HG02642 (cell line): ENCODE measurements at regions not wholly inside any gene's neighbourhood (a gene's known extent, or its start where the extent isn't known, plus 50 kb on each side); places are given as distances from the start of the nearest gene placed in this dataset.
"Not testable (repeated sequence)": the region's sequence is repeated elsewhere in the genome, so short reads cannot be mapped to it uniquely, and the experiment has no call there.

ENCODE experiments used
- ATAC-seq: cut with Tn5 transposase; IDR thresholded peaks from one replicate; pipeline ENCODE4 v1.9.1; 2021; ENCODE audit warnings: mild to moderate bottlenecking; ENCODE audit not compliant: unreplicated experiment, poor library complexity

DNA sequence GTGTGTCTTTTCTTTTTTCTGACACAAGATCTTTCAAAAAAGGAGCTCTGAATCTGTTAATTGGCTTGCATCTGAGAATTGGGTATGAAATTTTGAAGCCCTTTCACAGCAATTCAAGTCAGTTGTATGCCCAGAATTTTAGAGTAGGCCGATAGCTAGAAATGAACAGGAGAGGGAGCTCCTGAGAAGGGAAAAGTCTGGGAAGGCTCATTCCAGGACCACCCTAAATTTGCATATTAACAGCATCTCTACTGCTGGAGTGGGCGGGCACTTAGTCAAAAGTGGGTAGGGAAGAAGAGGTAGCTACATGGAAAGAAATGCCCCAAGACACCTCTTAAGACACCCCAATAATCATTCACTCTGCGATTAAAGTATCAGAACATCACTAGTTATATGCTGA, 928.3 kb downstream of the TBC1D32 start:
- no peak for ATAC-seq

DNA sequence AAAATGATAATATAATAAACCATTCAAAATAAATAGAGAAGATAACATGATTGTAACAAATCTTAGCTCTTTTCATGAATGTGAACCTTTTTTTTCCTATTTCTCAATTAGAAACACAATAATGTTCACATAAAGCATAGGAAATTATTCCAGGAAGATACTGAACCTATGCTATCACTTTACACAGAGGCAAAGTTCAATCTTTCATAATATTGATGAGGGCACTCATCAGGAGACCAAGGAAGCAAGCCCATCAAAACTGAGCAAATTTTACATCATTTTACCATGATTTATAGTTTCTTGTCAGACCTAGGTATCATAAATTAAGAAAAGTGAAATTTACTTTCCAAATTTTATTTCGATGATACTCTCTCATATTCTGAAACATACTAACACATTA, 938.5 kb downstream of the TBC1D32 start:
- ATAC-seq = no peak

DNA sequence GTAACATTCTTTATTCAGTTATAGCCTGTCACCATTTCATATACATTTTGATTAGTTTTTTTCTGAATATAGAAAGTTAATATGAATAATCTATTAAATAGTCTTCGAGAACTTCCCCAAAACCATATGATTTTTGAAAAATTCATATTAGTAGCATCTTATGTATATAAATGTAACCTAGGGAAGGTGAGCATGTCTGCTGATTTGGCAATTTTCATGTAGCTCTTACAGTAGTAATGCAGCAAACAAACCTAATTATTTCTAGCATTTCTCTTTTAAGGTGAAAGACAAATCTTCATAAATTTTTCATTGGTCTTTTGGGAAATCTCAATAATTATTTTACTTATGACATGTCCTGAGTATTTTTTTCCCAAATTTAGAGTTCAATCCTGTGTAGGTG, 939.0 kb downstream of the TBC1D32 start:
- ATAC-seq = no peak

DNA sequence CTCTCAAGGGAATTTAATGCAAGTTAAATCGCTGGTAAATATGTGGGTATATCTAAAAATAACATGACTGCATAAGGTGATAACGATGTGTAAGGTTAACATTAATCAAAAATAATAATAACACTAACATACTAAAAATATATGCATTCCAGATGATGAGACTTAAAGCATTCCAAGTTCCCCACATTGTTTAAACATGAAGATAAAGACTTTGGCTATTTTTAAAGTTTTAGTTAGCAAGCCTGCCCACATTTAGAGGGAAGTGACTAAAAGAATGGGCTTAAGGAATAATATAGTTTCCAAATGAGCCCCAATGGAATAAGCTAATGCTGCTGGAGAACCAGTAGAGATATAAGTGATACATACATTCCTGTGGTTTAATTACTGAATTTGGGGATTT, 941.3 kb downstream of the TBC1D32 start:
- ATAC-seq = no peak

DNA sequence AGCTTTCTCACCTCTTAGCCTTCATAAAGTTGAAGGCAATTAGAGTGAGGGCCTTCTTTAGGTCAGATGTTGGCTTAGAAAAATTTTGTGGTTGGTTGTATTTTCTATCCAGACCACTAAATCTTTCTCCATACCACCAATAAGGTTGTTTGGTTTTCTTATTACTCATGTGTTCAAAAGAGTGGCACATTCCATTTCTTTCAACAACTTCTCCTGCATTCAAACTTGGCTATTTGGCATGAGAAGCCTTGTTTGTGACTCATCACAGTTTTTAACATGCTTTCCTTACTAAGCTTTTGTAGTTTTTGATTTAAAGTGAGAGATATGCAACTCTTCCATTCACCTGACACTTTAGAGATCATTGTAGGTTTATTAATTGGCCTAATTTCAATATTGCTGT, 949.6 kb downstream of the TBC1D32 start:
- no peak for ATAC-seq

DNA sequence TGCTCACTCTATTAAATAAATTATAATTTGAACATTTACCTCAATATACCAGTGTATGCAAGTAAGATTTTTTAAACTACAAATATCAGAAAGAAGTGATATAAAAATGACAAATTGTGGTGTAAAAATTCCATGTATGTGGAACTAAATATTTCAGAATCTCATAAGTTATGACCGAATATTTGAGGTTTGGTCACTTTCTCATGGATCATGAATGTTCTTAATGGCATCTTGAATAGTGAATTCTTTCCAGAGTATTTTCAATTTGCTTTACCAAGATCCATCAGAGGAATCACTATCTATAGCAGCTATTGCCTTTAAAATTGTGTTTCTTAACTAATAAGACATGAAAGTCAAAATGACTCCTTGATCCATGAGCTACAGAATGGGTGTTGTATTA, 950.6 kb downstream of the TBC1D32 start:
- ATAC-seq = no peak

DNA sequence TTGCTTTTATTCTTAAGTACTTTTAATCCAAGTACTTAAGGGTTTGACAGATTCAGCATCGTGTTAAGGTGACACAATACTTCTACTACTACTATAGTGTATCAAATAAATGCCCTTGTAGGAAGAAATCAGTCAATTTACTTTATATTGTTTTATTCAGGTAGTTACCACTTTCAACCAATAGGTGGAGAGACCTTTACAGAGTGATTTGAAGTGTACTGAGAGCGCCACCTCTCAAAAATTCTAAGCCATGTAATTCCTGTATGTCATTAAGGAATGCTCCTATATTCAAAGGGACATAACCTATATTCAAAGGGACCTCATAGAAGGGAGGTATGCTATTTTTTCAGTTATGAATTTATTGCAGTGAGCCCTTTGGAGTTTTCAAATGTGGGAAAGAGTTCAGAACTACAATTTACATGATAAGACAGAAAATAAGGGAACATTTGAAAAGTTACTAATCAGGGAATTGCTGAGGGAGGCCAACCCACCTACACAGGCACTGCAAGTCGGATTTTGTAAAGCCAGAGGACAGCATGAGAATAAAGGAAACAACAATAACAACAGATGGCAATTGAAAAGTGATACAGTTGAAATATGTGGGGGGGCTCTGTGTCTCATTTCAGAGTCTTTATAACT, 955.6 kb downstream of the TBC1D32 start:
- ATAC-seq = peak; percentile 70

DNA sequence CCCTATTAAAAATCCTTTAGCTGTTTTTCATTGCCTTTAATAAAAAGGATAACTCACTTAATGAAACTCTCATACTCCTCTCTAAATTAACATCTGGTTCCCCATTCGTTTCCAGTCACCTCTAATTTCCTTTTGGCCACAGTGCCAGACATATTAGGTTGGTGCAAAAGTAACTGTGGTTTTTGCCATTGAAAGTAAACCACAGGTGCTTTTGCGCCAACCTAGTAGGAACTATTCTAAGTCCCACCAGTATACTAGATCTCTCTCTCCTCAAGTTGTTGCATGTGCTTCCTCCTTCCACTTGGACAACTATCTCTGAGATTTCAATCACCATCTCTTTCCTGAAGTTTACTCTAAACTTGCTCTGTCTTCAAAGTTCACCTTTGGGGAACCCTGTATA, 961.1 kb downstream of the TBC1D32 start:
- ATAC-seq = no peak

DNA sequence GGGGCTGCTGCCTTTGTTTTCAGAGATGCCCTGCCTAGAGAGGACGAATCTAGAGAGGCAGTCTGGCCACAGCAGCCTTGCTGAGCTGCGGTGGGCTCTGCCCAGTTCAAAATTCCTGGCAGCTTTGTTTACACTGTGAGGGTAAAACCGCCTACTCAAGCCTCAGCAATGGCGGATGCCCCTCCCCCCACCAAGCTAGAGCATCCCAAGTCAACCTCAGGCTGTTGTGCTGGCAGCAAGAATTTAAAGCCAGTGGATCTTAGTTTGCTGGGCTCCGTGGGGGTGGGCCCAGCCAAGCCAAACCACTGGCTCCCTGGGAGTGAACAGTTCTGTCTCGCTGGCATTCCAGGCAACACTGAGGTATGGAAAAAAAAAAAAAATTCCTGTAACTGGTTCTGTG, 970.9 kb downstream of the TBC1D32 start:
- no peak for ATAC-seq

DNA sequence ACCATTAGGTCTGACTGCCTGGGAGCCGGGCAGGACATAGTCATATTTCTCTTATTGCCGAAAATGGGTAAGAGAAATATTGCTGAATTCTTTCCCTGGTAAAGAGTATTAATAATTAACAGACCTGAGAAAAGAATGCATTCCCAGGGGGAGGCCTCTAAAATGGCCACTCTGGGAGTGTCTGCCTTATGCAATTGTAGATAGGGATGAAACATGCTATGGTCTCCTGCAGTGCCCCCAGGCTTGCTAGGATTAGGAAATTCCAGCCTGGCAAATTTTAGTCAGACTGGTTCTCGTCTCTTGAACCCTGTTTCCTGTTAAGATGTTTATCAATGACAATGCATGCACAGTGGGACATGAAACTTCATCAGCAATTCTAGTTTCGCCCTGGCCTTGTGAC, 975.7 kb downstream of the TBC1D32 start:
- not testable (repeated sequence) for ATAC-seq

DNA sequence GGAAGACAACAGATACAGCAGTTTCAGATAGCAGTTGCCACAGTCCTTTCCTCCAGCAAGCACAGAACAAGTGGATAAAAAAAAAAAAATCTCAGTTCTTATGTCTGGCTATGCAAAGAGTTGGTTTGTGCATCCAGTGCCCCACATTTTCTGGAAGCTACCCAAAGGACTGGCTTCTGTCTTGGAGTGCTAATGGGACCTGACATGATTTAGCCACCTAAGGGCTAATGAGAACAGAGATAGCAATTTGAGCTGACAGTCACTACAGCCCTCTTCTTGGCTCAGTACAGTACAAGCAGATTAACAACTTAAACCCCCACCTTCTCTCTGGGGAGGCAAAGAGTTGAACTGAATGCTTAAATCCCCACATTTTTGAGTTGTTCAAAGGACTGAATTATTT, 976.8 kb downstream of the TBC1D32 start:
- ATAC-seq = no peak

DNA sequence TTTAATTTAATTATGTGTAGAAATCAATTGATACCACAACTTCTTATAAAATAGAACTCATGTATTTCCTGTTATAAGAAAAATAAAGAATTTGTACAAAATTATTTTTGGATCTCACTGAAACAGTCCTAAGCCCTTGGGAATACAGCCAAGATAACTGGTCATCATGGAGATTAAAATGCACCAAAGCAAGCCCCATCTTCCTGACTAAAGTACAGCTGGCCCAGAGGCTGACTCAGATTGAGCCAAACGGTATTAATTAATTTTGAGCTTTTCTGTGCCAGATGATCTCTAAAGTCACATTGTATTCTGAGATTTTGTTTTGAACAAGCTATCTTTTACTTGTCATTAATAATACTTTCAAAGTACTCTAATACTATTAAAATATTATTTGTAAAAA, 978.5 kb downstream of the TBC1D32 start:
- no peak for ATAC-seq

DNA sequence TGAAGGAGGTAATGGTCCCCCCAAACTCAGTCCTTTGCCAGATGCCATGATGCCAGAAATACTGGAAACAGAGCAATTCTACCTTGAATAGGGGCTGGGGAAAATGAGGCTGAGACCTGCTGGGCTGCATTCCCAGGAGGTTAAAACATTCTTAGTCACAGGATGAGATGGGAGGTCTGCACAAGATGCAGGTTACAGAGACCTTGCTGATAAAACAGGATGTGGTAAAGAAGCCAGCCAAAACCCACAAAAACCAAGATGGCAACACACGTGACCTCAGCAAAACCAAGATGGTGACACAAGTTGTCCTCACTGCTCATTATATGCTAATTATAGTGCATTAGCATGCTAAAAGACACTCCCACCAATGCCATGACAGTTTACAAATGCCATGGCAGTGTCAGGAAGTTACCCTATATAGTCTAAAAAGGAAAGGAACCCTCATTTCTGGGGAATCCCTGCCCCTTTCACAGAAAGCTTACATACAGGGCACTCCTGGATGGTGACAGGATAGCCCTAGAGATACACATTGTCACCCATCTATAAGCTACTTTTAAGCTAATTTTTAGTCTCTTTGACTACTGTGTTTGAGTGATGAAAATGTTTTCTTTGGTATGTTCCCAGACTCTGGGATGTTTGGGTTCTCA, 979.7 kb downstream of the TBC1D32 start:
- ATAC-seq = no peak

DNA sequence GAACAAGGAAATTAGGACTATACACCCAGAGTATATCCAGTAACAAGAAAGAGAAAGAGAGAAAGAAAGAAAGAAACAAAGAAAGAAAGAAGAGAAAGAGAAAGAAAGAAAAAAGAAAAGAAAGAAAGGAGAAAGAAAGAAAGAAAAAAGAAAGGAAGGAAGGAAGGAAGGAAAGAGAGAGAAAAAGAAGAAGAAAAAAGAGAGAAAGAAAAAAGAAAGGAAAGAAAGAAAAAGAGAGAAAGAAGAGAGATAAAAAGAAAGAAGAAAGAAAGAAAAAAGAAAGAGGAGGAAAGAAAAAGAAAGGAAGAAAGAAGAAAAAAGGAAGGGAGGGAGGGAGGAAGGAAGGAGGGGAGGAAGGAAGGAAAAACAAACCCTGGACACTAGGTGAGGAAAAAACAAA, 981.8 kb downstream of the TBC1D32 start:
- ATAC-seq = no peak

DNA sequence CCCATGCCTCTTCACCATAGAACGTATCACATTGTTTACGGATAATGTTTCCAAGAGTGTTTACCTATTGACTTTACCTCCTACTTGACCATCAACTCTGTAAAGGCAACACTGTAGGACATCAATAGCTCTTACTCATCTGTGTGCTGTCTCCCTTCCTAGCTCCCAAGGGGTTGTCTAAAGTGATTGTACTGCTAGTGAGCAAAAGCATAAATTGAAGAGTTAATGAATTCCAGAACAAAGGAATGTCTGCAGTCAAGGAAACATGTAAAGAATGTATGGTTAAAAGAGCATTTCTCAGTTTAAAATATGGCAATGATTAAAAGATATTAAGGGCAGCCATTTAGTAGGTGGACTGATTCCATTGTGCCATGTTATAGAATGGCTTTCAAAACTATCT, 985.4 kb downstream of the TBC1D32 start:
- no peak for ATAC-seq

DNA sequence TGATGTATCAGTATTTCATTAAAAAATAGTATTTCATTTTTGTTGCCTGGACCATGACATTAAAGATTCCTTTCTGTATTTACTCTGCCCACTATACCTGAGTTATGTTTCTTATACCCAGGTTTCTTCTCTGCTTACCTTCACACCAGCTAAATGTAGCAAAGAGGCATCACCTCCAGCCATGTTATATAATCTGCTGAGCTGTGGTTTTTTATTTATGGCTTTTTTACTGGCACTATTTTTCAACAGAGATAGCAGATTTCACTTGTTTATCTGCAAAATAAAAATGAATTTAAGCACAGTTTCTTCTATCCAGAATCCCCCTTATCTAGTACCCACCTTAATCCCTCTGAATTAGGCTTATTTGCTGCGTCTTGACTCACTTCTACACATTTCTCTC, 979.0 kb upstream of the MAN1A1 start:
- ATAC-seq = no peak

DNA sequence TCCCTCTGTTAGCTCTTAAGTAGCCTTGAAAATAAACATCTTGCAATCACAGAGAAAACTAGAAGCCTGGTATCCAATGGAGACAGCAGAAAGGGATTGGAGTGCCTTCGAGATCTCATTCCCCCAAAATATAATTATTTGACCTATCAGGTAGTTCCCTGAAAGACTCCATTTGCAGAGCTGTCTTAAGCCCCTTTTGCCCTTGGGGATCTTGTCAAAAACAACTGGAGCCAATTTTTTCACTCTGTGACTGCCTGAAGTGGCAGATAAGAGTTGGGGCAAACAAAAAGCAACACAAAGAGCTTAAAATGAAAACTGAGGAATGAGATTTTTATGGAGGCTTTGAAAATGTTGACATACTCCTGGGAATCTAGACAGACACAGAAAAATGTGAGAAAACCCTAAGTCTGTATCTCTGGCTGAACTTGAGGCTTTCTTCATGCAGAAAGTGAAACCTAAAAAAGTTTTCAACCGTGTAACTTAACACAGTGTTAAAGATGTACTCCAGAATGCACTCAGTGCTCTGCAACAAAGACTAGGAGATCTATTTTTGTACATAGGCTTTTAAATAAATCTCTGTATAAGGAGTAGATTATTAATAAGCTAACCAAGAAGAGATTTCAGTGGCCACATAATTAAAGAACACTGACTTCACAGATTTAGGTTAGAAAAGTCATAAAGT, 971.1 kb upstream of the MAN1A1 start:
- ATAC-seq = no peak

DNA sequence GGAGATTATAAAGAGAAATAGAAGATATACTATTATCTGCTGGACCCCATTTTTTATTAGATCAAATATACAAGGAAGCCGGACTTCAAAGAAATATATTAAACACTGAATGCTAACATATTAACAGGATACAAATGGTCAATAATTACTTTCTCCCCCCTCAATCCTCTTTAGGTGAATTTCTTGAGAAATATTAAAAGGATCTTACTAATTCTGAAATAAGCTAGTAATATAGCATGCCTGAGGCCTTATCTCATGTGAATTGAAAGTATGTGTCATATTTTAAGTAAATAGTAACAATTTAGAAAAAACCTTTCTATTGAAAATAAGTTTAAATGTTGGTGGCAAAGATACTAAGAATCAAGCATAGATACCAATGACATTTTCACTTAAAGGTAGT, 954.7 kb upstream of the MAN1A1 start:
- ATAC-seq = no peak

DNA sequence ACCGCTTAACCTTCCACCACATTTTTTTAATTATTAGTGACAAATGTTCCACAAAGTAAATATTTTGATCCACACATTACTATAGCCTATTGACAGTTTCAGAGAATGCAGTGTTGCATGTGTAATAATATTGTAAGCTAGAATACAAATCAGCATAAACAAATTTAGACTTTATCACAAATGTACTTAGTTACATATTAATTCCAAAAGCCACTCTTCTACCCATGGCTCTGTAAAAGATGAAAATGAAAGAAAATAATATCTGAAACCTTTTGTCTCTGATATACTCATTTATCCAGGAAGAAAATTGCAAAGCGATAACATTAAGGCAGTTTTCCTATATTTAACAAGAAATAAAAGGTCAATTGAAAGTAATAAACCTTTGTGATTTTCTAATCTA, 954.0 kb upstream of the MAN1A1 start:
- no peak for ATAC-seq

DNA sequence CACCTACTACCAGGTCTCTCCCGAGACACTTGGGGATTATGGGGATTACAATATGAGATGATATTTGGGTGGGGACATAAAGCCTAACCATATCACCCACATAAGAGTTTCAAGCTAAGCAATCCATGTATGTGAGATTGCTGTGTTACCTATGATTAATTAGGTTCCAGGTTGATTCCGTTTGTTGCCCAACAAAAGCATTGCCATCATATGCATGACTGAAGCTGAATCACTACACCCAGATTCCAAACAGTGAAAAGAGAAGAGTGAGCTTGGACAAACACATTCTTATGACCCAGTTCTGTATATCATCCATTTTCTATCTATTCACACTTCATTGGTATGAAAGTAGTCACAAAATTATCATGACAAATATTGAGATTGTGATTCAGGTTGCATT, 952.5 kb upstream of the MAN1A1 start:
- no peak for ATAC-seq

DNA sequence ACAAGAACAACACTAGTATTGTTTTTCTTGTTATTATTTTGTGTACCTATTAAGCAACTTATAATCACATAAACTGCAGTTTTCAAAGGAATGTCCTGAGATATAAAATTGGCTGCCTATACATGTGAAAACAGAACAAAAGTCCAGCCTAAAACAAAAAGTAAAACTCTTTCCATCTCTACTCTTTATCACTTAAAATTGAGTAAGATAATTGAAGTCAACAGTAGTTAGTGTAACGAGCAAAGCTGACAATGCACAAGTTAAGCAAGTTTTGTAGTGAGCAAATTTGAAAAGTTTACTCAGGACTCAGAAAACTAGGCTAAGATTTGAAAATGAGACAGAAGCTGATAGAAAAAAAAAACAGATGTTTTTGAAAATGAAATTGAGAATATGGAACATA, 941.4 kb upstream of the MAN1A1 start:
- ATAC-seq = no peak

DNA sequence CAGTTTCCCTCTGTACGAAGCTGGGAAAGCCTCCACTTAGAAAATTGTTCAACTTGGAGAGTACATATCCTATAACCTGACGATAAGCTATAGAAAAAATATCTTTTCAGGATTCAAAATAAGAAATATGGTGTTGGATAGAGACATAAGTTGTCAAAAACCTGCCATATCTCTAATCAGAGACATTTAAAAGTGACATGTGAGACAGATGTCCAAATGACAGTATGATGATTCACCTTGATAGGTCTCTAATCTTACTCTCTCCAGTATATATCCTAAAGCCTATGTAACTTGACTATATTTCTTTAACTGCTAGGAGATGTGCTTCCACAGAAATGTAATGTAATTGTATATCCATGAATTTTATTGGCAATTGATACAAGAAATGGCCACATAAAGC, 932.4 kb upstream of the MAN1A1 start:
- ATAC-seq = no peak
